Gastroesophageal sphincter (tissue), 3 donors: ENCODE measurements at regions not wholly inside any gene's neighbourhood (a gene's known extent, or its start where the extent isn't known, plus 50 kb on each side); places are given as distances from the start of the nearest gene placed in this dataset.

Source experiments
- EP300 ChIP-seq: sonication (generic); formaldehyde crosslinking; IDR thresholded peaks from one replicate; pipeline ENCODE4 v1.6.1; 2017; ENCODE audit warnings: antibody characterized with exemption, mild to moderate bottlenecking
- POLR2A ChIP-seq, 2 donors: fragments of 450-650 bp; IDR thresholded peaks; one replicate each; pipeline ENCODE4 v1.6.1; 2017; ENCODE audit warnings: antibody characterized with exemption in 2 of 2, mild to moderate bottlenecking in 2 of 2, moderate library complexity in 1 of 2
- TF ChIP-seq, protein P1 (sequence below), 4 experiments: fragments of 200-600 bp in 2 of 4; fragments of 450-650 bp in 2 of 4; sonication (generic) in 1 of 4; IDR thresholded peaks; one replicate each; pipeline ENCODE4 v1.5.1; 2017 to 2019; ENCODE audit warnings: antibody characterized with exemption in 4 of 4, mild to moderate bottlenecking in 2 of 4, moderate library complexity in 2 of 4

DNA sequence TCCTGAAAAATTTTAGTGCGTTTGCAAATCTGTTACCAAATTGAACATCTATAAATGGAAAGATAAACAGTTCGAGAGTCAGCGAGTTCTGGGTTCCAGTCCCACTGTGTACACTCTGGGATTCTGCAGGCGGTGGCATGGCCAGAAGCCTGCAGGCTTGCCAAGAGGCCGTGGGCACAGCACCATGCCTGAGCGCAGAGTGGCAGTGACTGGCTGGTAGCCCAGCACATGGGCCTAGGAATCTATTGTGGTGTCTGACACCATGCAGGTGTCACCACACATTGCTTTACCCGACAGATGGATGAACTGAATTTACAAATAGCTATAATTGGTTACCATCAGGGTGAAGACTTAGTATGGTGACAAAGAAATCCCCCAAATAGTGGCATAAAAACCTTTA lies 71.7 kb upstream of the TLR3 start:
- TF ChIP-seq, protein P1, sequence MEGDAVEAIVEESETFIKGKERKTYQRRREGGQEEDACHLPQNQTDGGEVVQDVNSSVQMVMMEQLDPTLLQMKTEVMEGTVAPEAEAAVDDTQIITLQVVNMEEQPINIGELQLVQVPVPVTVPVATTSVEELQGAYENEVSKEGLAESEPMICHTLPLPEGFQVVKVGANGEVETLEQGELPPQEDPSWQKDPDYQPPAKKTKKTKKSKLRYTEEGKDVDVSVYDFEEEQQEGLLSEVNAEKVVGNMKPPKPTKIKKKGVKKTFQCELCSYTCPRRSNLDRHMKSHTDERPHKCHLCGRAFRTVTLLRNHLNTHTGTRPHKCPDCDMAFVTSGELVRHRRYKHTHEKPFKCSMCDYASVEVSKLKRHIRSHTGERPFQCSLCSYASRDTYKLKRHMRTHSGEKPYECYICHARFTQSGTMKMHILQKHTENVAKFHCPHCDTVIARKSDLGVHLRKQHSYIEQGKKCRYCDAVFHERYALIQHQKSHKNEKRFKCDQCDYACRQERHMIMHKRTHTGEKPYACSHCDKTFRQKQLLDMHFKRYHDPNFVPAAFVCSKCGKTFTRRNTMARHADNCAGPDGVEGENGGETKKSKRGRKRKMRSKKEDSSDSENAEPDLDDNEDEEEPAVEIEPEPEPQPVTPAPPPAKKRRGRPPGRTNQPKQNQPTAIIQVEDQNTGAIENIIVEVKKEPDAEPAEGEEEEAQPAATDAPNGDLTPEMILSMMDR (IDR thresholded peaks at IDR 0.05), result no peak
- TF ChIP-seq EP300 (no peak), POLR2A (IDR thresholded peaks at IDR 0.05) (no peak)
